ENCODE measurements at regions not wholly inside any gene's neighbourhood (a gene's known extent, or its start where the extent isn't known, plus 50 kb on each side); places are given as distances from the start of the nearest gene placed in this dataset.

DNA sequence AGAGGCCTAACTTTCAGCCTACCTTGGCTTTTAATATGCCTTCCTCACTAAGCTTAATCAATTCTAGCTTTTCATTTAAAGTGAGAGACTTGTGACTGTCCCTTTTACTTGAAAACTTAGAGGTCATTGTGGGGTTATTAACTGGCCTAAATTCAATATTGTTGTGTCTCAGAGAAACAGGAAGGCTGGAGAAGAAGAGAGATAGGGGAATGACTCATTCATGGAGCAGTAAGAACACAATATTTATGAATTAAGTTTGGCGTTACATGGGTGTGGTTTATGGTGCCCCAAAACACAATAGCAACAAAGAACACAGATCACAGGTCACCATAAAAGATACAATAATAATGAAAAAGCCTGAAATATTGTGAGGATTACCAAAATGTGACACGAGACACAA lies 612.1 kb downstream of the TBC1D4 start:
- TF ChIP-seq, protein P1, sequence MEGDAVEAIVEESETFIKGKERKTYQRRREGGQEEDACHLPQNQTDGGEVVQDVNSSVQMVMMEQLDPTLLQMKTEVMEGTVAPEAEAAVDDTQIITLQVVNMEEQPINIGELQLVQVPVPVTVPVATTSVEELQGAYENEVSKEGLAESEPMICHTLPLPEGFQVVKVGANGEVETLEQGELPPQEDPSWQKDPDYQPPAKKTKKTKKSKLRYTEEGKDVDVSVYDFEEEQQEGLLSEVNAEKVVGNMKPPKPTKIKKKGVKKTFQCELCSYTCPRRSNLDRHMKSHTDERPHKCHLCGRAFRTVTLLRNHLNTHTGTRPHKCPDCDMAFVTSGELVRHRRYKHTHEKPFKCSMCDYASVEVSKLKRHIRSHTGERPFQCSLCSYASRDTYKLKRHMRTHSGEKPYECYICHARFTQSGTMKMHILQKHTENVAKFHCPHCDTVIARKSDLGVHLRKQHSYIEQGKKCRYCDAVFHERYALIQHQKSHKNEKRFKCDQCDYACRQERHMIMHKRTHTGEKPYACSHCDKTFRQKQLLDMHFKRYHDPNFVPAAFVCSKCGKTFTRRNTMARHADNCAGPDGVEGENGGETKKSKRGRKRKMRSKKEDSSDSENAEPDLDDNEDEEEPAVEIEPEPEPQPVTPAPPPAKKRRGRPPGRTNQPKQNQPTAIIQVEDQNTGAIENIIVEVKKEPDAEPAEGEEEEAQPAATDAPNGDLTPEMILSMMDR (optimal IDR thresholded peaks at IDR 0.05 in 1 of 3, IDR thresholded peaks at IDR 0.05 in 1 of 3, conservative IDR thresholded peaks at IDR 0.05 in 1 of 3; ENCODE audit: extremely low read depth in 1 of 3, insufficient read depth in 2 of 3, low read length in 3 of 3): no peak
- TF ChIP-seq EZH2 (IDR thresholded peaks at IDR 0.05; ENCODE audit: low read length): no peak
